ENCODE measurements at regions not wholly inside any gene's neighbourhood (a gene's known extent, or its start where the extent isn't known, plus 50 kb on each side); places are given as distances from the start of the nearest gene placed in this dataset.

GRCh38 chr7:70907259-70908247 is 224.4 kb upstream of the GALNT17 start:
- DNase-seq: no peak

DNA sequence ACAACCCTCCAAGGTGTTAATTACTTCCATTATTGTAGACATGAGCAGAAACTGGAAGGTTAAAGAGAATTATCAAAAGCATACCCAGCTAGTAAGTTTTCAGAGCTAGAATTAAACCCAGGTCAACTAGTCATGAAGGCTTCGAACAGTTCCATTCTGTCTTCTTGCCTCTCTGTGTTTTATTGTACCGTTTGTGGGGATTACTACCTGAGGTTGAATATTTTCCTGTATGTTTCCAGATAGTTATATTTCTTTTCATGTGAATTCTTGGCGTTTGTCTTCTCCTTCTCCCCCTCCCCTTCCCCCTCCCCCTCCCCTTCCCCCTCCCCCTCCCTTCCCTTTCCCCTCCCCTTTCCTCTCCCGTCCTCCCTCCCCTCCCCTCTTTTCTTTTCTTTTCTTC is 218.0 kb upstream of the GALNT17 start:
- DNase-seq: no peak

GRCh38 chr7:70915067-70915466 is 216.9 kb upstream of the GALNT17 start:
- DNase-seq: no peak

DNA sequence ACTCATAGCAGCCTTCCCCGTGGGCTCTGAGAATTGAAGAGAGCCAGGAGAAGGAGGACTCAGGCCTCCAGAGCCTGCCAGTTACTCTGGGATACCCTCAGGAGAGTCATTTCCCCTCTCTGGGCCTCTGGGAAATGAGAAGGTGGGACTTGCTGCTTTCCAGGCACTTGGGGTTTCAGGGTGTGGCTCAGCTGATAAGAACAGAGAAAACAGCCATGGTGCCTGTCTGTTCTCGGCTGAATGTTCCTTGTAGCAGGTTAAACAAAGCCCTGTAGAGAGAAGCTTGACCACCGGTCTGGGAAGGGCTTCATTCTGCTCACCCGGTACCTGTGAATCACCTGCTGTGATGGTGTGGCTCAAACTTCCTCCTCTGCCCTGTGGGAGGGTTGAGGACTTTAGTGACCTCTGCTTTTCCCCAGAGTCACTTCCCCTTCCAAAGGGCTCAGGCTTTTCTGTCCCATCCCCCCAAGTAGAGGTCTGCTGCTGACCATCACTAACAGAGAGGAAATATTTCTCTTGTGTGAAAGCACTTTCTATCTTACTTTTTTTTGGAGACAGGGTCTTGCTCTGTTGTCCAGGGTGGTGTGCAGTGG is 212.4 kb upstream of the GALNT17 start:
- DNase-seq: no peak

DNA sequence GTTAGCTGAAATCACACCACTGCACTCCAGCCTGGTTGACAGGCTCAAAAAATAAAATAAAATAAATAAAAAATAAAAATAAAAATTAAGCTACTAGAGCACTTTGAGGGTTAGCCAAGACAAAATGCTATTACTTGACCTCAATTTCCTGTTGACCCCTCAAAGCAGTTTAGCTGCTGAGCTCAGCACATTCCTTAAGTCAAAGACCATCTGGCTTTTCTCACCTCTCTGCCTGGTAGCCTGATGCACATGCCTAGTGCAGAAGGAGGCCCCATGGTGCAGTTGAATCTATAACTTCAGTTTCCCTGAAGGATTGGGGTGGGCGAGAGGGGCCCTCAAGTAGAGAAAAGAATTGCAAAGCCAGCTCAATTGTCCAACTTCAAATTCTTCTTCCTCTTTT is 211.1 kb upstream of the GALNT17 start:
- DNase-seq: no peak

DNA sequence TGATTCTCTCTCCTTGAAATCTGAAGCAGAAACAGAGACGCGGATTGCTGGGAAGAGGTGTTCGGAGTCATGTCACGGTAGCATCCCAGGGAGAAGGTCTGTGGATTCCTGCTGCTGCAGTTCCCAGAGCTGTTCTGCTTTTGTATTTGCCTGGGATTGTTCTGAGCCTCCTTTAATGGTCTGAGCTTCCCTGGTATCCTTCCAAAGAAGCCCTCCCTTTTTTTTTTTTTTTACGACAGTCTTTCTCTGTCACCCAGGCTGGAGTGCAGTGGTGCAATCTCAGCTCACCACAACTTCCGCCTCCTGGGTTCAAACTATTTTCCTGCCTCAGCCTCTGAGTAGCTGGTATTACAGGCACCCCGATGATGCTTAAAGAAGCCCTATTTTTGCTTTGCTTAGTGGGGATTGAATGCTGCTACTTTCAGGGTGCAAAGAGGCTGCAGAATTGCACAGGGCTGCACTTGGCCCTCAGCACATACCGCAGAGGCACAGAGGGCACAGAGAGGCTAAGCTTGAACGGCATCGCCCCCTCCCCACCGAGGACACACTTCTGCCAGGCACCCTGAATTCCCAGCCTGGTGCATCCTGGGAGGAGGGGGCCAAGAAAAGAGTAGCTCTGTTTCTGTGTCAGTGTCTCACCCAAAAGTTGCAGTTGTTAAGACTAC is 208.6 kb upstream of the GALNT17 start:
- DNase-seq: no peak

DNA sequence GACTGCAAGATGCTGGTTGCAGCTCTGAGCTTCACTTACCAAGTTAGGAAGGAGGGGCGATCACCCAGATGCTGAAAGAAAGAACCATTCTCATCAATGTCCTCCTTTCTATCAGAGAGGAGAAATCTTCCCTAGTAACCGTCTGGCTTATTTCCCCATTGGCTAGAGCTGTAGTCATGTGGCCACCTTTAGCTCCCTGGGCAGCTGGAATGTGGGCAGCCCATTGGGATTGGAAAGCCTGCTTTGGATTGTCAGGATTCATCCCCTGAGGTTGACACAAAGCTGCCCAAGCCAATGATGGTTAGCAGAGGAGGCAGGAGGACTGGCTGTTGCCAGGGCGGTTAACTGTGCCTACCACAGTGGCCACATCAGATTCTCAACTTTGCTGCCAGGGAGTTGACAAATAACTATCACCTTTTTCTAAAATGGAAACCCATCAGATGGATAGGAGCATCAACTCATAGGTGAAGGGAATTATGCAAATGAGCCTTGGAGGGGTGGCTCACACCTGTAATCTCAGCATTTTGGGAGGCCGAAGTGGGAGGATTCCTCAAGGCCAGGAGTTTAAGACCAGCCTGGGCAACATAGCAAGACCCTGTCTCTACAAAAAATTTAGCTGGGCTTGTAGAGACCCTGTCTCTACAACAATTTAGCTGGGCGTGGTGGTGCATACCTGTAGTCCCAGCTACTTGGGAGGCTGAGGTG is 206.4 kb upstream of the GALNT17 start:
- no peak for DNase-seq

GRCh38 chr7:70926666-70927065 is 205.3 kb upstream of the GALNT17 start:
- DNase-seq: no peak

GRCh38 chr7:70935311-70935710 is 196.6 kb upstream of the GALNT17 start:
- DNase-seq: no peak

- DNase-seq: no peak
These were observed 196.1 kb upstream of the GALNT17 start for GRCh38 chr7:70935854-70936253.

GRCh38 chr7:70937424-70937823 is 194.5 kb upstream of the GALNT17 start:
- DNase-seq: no peak

DNA sequence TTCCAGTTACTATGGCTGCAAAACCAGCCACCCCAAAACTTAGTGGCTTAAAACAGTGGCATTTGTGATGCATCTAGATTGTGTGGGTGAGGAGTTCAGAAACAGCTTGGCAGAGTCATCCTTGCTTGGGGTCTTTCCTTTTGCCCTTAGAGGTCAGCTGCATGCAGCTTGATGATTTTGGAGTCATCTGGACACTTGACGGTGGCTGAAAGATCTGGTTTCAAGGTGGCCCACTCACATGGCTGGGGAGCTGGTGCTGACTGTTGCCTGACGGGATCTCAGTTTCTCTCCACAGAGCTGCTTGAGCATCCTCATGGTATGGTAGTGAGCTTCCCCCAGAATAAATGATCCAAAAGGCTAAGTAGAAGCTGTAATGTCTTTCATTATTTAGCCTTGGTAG is 191.3 kb upstream of the GALNT17 start:
- DNase-seq: no peak

- DNase-seq: no peak
These were observed 189.2 kb upstream of the GALNT17 start for GRCh38 chr7:70942791-70943190.

DNA sequence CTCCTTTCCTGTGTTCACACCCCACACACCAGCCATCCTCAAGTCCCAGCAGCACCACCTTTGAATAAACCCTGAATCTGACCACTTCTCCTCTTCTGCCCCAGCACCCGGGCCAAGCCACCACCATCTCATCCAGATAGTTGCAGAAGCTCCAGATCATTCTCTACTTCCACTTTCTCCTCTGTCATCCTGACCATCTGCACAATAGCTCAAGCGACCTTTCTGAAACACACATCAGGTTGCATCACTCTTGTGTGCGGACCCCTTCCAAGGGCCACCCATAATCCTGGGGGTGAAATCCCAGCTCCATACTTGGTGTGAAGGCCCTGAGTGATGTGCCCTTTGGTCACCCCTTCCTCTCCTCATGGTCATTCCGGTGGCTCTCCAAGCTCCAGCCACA is 187.4 kb upstream of the GALNT17 start:
- no peak for DNase-seq

GRCh38 chr7:70947181-70947580 is 184.8 kb upstream of the GALNT17 start:
- no peak for DNase-seq

DNA sequence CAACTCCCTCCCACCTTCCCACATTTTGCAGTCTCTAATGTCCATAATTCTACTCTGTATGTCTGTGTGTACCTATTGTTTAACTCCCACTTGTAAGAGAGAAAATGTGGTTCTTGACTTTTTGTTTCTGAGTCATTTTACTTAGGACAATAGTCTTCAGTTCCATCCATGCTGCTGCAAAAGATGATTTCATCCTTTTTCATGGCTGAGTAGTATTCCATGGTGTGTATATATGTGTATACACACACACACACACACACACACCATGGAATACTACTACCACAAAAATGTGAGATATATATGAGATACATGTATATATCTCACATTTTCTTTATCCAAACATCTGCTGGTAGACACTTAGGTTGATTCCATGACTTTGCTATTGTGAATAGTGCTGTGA is 182.1 kb upstream of the GALNT17 start:
- DNase-seq: no peak

GRCh38 chr7:70951271-70951962 is 180.5 kb upstream of the GALNT17 start:
- DNase-seq: no peak

DNA sequence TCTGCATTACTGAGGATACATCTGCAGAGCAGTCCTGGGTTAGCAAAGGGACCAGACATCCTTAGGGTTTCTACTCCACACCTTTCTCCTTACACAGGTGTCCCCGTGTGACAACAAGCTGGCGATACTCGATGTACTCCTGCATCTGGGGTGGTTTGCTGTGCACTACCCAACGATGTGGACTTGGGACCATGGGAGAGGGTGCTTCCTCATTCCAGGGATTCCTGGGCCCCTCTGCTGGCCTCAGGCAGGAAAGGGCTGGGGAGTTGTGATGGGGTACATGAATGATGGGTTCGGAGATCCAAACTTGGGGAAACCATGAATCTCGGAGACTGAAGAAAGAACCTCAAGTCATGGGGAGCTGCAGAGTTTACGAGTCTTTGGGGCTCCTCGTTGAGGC is 179.6 kb upstream of the GALNT17 start:
- DNase-seq: no peak

- no peak for DNase-seq
These were observed 178.6 kb upstream of the GALNT17 start for GRCh38 chr7:70953331-70953741.

- DNase-seq: no peak
These were observed 178.1 kb upstream of the GALNT17 start for GRCh38 chr7:70953796-70954195.

DNA sequence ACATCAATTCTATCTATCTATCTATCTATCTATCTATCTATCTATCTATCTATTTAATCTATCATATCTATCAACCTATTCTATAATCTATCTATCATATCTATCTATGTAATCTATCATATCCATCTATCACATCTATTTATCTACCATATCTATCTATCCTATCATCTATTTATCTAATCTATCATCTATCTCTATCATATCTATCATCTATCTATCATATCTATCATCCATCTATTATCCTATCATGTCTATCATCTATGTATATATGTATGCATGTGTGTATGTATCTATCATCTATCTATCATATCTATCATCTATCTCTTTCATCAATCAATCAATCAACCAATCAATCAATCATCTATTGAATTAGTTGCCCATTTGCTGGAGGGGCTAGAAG is 159.3 kb upstream of the GALNT17 start:
- DNase-seq: no peak

- no peak for DNase-seq
These were observed 156.2 kb upstream of the GALNT17 start for GRCh38 chr7:70975754-70976153.

GRCh38 chr7:70986297-70986696 is 145.6 kb upstream of the GALNT17 start:
- no peak for DNase-seq
